K562 (cell line): ENCODE measurements at regions not wholly inside any gene's neighbourhood (a gene's known extent, or its start where the extent isn't known, plus 50 kb on each side); places are given as distances from the start of the nearest gene placed in this dataset.

Source experiments
- ATAC-seq: fragments of 200-7000 bp; cut with Tn5 transposase; 3 replicates; pipeline ENCODE4 v1.9.1; 2020; ENCODE audit warnings: moderate library complexity
- BruUV-seq: library from RNA; stranded (reverse); fragments of 400-500 nt; replicated peaks from 2 replicates; lab custom pipeline; 2021; lab: Mats Ljungman, UMichigan
- CTCF ChIA-PET: fragments of 300-600 bp; formaldehyde crosslinking; extraction: SDS; loops from one replicate; lab custom pipeline; 2021; ENCODE audit warnings: low intra/inter-chr PET ratio; lab: Yijun Ruan, JAX
- POLR2A ChIA-PET: fragments of 300-600, 350-650 bp; sonication (Branson Sonifier 250); formaldehyde crosslinking; extraction: SDS; loops from one replicate; lab custom pipeline; 2021; ENCODE audit warnings: antibody characterized with exemption, inconsistent platforms; lab: Yijun Ruan, JAX
- DNase-seq, 4 experiments: peaks; one replicate each; pipeline versions ENCODE4 v3.0.0 to v3.0.0-alpha.2; 2011 to 2018; ENCODE audit warnings: low spot score in 3 of 4, mixed read lengths in 3 of 4; ENCODE audit errors: extremely low read depth in 1 of 4
- FAIRE-seq: peaks from 2 replicates; lab custom pipeline; 2011; peaks lifted over from hg19 to GRCh38; lab: Jason Lieb, UNC
- H2AFZ ChIP-seq: 2 replicates; pipeline ENCODE4 v1.6.0; 2011; ENCODE audit warnings: low read depth, low read length, control low read depth, inconsistent platforms
- H3K27ac ChIP-seq: fragments of 200-600 bp; 3 replicates; pipeline ENCODE4 v1.8.0; 2011; ENCODE audit warnings: low read depth, mild to moderate bottlenecking, control low read depth, inconsistent platforms, low read length, moderate library complexity, mixed read lengths; ENCODE audit errors: extremely low read depth
- H3K27me3 ChIP-seq, 2 experiments: fragments of 300-600 bp in 1 of 2; 2 replicates in 1 of 2; 3 replicates in 1 of 2; pipeline versions ENCODE4 v1.6.0 to v1.8.0; 2011; ENCODE audit warnings: inconsistent platforms in 2 of 2, low read length in 2 of 2, mild to moderate bottlenecking in 1 of 2, mixed read lengths in 1 of 2, moderate library complexity in 1 of 2; ENCODE audit not compliant: control insufficient read depth in 2 of 2, insufficient read depth in 2 of 2
- H3K36me3 ChIP-seq: fragments of 300-600 bp; 3 replicates; pipeline ENCODE4 v1.8.0; 2011; ENCODE audit warnings: mild to moderate bottlenecking, low read length, inconsistent platforms; ENCODE audit not compliant: control insufficient read depth, insufficient read depth
- H3K4me1 ChIP-seq, 2 experiments: fragments of 200-600 bp in 1 of 2; replicated peaks in 1 of 2; 2 replicates in 1 of 2; 3 replicates in 1 of 2; pipeline versions ENCODE4 v1.5.1 to v1.8.0; 2011; ENCODE audit warnings: inconsistent platforms in 2 of 2, low read length in 2 of 2, mild to moderate bottlenecking in 1 of 2, mixed read lengths in 1 of 2, moderate library complexity in 1 of 2; ENCODE audit not compliant: control insufficient read depth in 2 of 2, insufficient read depth in 2 of 2
- H3K4me2 ChIP-seq: 2 replicates; pipeline ENCODE4 v1.6.1; 2011; ENCODE audit warnings: low read length, control low read depth, inconsistent platforms, mixed read lengths; ENCODE audit not compliant: insufficient read depth
- H3K4me3 ChIP-seq: fragments of 200-600 bp; sonication (generic), shearing (Covaris generic); 2 replicates; pipeline ENCODE4 v1.5.1; 2016; ENCODE audit warnings: control low read depth, inconsistent platforms
- H3K79me2 ChIP-seq: fragments of 200-600 bp; 3 replicates; pipeline ENCODE4 v1.8.0; 2011; ENCODE audit warnings: low read length, inconsistent platforms; ENCODE audit not compliant: control insufficient read depth, insufficient read depth
- H3K9ac ChIP-seq, 2 experiments: 2 replicates each; pipeline versions ENCODE4 v1.6.0 to v1.6.1; 2011; ENCODE audit warnings: low read depth in 2 of 2, low read length in 2 of 2, control low read depth in 1 of 2, inconsistent platforms in 1 of 2, mild to moderate bottlenecking in 1 of 2, mixed read lengths in 1 of 2; ENCODE audit not compliant: insufficient read depth in 1 of 2
- H3K9me1 ChIP-seq: one replicate; pipeline ENCODE4 v1.6.0; 2011; ENCODE audit warnings: inconsistent platforms, mild to moderate bottlenecking, low read length, moderate library complexity; ENCODE audit not compliant: control insufficient read depth, insufficient read depth
- H3K9me3 ChIP-seq: replicated peaks from 2 replicates; pipeline ENCODE4 v1.5.1; 2011; ENCODE audit warnings: low read depth, low read length, inconsistent platforms; ENCODE audit not compliant: control insufficient read depth, insufficient read depth
- H4K20me1 ChIP-seq: replicated peaks from 2 replicates; pipeline ENCODE4 v1.6.1; 2011; ENCODE audit warnings: low read length, inconsistent platforms, mixed read lengths; ENCODE audit not compliant: control insufficient read depth, insufficient read depth
- BACH1 ChIP-seq: fragments of 200-800 bp; sonication (Bioruptor generic); IDR thresholded peaks from 2 replicates; pipeline ENCODE4 v1.6.1; 2016; ENCODE audit warnings: missing genetic modification characterization, missing compliant biosample characterization
- CHAMP1 ChIP-seq: fragments of 450-650 bp; IDR thresholded peaks from 2 replicates; pipeline ENCODE4 v1.6.1; 2016; ENCODE audit warnings: mild to moderate bottlenecking
- CREB3L1 ChIP-seq: fragments of 450-650 bp; IDR thresholded peaks from 2 replicates; pipeline ENCODE4 v1.6.1; 2014; ENCODE audit warnings: low read depth, mild to moderate bottlenecking, moderate library complexity, borderline replicate concordance
- HES1 ChIP-seq: fragments of 450-650 bp; IDR thresholded peaks from 2 replicates; pipeline ENCODE4 v1.6.1; 2016; ENCODE audit warnings: low read depth, mild to moderate bottlenecking, moderate library complexity
- JUNB ChIP-seq: fragments of 450-650 bp; formaldehyde crosslinking; conservative IDR thresholded peaks from 2 replicates; pipeline ENCODE4 v1.4.0; 2020; ENCODE audit warnings: mild to moderate bottlenecking
- MITF ChIP-seq: IDR thresholded peaks from 2 replicates; pipeline ENCODE4 v1.6.1; 2014; ENCODE audit warnings: antibody characterized with exemption
- NBN ChIP-seq: fragments of 450-650 bp; IDR thresholded peaks from 2 replicates; pipeline ENCODE4 v1.6.1; 2016; ENCODE audit warnings: low read depth, mild to moderate bottlenecking
- NR2F6 ChIP-seq: fragments of 450-650 bp; formaldehyde crosslinking; IDR thresholded peaks from 2 replicates; pipeline ENCODE4 v1.4.0; 2020; ENCODE audit warnings: mild to moderate bottlenecking
- PHTF2 ChIP-seq: fragments of 250-450 bp; sonication (Bioruptor Pico); IDR thresholded peaks from 2 replicates; pipeline ENCODE4 v1.5.0; 2021; ENCODE audit warnings: mild to moderate bottlenecking
- RBM17 ChIP-seq: fragments of 200-400 bp; formaldehyde crosslinking; IDR thresholded peaks from 2 replicates; pipeline ENCODE4 v1.6.1; 2017; ENCODE audit warnings: low read depth, mild to moderate bottlenecking, low read length, borderline replicate concordance
- SMAD3 ChIP-seq: fragments of 450-650 bp; formaldehyde crosslinking; conservative IDR thresholded peaks from 2 replicates; pipeline ENCODE4 v1.4.0; 2020; ENCODE audit warnings: mild to moderate bottlenecking
- SRSF3 ChIP-seq: fragments of 200-400 bp; formaldehyde crosslinking; IDR thresholded peaks from 2 replicates; pipeline ENCODE4 v1.6.1; 2016; ENCODE audit warnings: mild to moderate bottlenecking, low read length, moderate library complexity; ENCODE audit not compliant: insufficient read depth
- STAT5A ChIP-seq: IDR thresholded peaks from 2 replicates; pipeline ENCODE4 v1.6.1; 2012; ENCODE audit warnings: low read length, inconsistent platforms, borderline replicate concordance
- ZNF146 ChIP-seq: IDR thresholded peaks from one replicate; pipeline ENCODE4 v1.6.1; 2018; ENCODE audit warnings: missing compliant biosample characterization; ENCODE audit not compliant: unreplicated experiment
- ZNF232 ChIP-seq: sonication (generic); formaldehyde crosslinking; IDR thresholded peaks from 2 replicates; pipeline ENCODE4 v1.8.0; 2022; ENCODE audit warnings: mild to moderate bottlenecking, missing genetic modification reagents
- ZNF274 ChIP-seq: IDR thresholded peaks from 2 replicates; pipeline ENCODE4 v1.6.1; 2011; ENCODE audit warnings: low read depth, mild to moderate bottlenecking, low read length, moderate library complexity, borderline replicate concordance
- ZNF707 ChIP-seq: fragments of 250-450 bp; sonication (Bioruptor Pico); conservative IDR thresholded peaks from 2 replicates; pipeline ENCODE4 v1.8.0; 2022; ENCODE audit warnings: inconsistent platforms, mild to moderate bottlenecking, moderate library complexity
- WGBS: fragments of 100-300 bp; shearing (Covaris generic); methylation state at CpG from one replicate; pipeline ENCODE4 v1.1.6; 2016; ENCODE audit warnings: low coverage, mixed read lengths; ENCODE audit not compliant: insufficient coverage; ENCODE audit errors: missing lambda C conversion rate; 5-methylcytosine and 5-hydroxymethylcytosine counted together
- in situ Hi-C: fragments of 300-500 bp; cut with MboI; formaldehyde crosslinking; loops from 4 replicates; pipeline ENCODE4 v1.15.0; 2018; ENCODE audit warnings: inconsistent platforms, mixed read lengths
- intact Hi-C: fragments of 100-400 bp; cut with micrococcal nuclease; formaldehyde crosslinking; loops from 2 replicates; pipeline ENCODE4 v1.14.2; 2022

GRCh38 chr7:98785929-98786571 lies 83.8 kb downstream of the TMEM130 start:
- H3K27ac ChIP-seq = no peak overlapping the region
- H3K9me1 ChIP-seq = no peaks in the 10 kb centered on the region
- ATAC-seq (peak; percentile 78), FAIRE-seq (no peak), DNase-seq (peak in 2 of 4 experiments; percentile 17 to 30)
- H3K4me2 ChIP-seq = no peak overlapping the region
- ChIA-PET POLR2A (interaction anchor here (0.6 to 1.1 kb wide), 6 partner anchors 12 to 130 kb away, joined by 3 to 4 read pairs (median 3); no protein-coding TSS in a partner anchor), CTCF (no interaction called here)
- H3K36me3 ChIP-seq = no peaks in the 10 kb centered on the region
- no peaks in the 10 kb centered on the region for H3K9me3 ChIP-seq
- H2AFZ ChIP-seq = no peak overlapping the region
- no peak overlapping the region for H3K4me3 ChIP-seq
- intact Hi-C loops = no loop called here
- no peaks in the 10 kb centered on the region for H4K20me1 ChIP-seq
- BruUV-seq = no TSS peak
- H3K4me1 ChIP-seq = no peaks in the 10 kb centered on the region; a peak in 1 of 5 replicates
- in situ Hi-C loops = no loop called here
- peak overlapping the region in 1 of 2 experiments; percentile 42; a peak in 1 of 4 replicates for H3K9ac ChIP-seq
- no peaks in the 10 kb centered on the region for H3K79me2 ChIP-seq
- peaks cover 22 to 48% of the 10 kb centered on the region in 2 experiments; a peak in 3 of 5 replicates for H3K27me3 ChIP-seq
- under 1% methylated on average over 14 of the region's 14 CpGs for WGBS
- no peak for TF ChIP-seq MITF
- no peak for TF ChIP-seq SRSF3
- TF ChIP-seq CHAMP1 = no peak
- TF ChIP-seq NR2F6 = no peak
- no peak for TF ChIP-seq ZNF274
- no peak for TF ChIP-seq ZNF146 (CRISPR knock-in tag)
- no peak for TF ChIP-seq RBM17
- TF ChIP-seq CREB3L1 = no peak
- no peak for TF ChIP-seq NBN
- TF ChIP-seq ZNF707 (CRISPR knock-in tag) = no peak
- no peak for TF ChIP-seq JUNB (CRISPR knock-in tag)
- TF ChIP-seq STAT5A = no peak
- TF ChIP-seq HES1 = no peak
- TF ChIP-seq ZNF232 (CRISPR knock-in tag) = no peak
- peak; percentile 91 for TF ChIP-seq BACH1 (tag)
- no peak for TF ChIP-seq SMAD3
- no peak for TF ChIP-seq PHTF2 (CRISPR knock-in tag)
